PC-3 (cell line): ENCODE measurements at regions not wholly inside any gene's neighbourhood (a gene's known extent, or its start where the extent isn't known, plus 50 kb on each side); places are given as distances from the start of the nearest gene placed in this dataset.

Experiments
- CTCF ChIP-seq: fragments of 300-600 bp; sonication (generic); conservative IDR thresholded peaks from 2 replicates; pipeline ENCODE4 v1.5.1; 2017; ENCODE audit warnings: antibody characterized with exemption, low read depth, mild to moderate bottlenecking, low read length
- EZH2 ChIP-seq: fragments of 300-600 bp; sonication (generic); IDR thresholded peaks from one replicate; pipeline ENCODE4 v1.6.1; 2017; ENCODE audit warnings: antibody characterized with exemption, mild to moderate bottlenecking, low read length; ENCODE audit not compliant: unreplicated experiment

GRCh38 chr12:131497966-131498365 is 212.9 kb upstream of the SFSWAP start:
- TF ChIP-seq CTCF = no peak
- no peak for TF ChIP-seq EZH2
